GM19455 (cell line): ENCODE measurements at regions not wholly inside any gene's neighbourhood (a gene's known extent, or its start where the extent isn't known, plus 50 kb on each side); places are given as distances from the start of the nearest gene placed in this dataset.
A peak's percentile ranks its signal among the peaks of the same experiment; 100 is the strongest.
"Not testable (repeated sequence)": the region's sequence is repeated elsewhere in the genome, so short reads cannot be mapped to it uniquely, and the experiment has no call there.

ENCODE experiments used
- ATAC-seq: cut with Tn5 transposase; IDR thresholded peaks from one replicate; pipeline ENCODE4 v1.9.1; 2021; ENCODE audit not compliant: unreplicated experiment

- not testable (repeated sequence) for ATAC-seq
These were observed 533.2 kb downstream of the TP53TG3F start for GRCh38 chr16:33992513-33993177.

GRCh38 chr16:33994207-33994606 is 534.8 kb downstream of the TP53TG3F start:
- ATAC-seq = not testable (repeated sequence)

- ATAC-seq = not testable (repeated sequence)
These were observed 536.5 kb downstream of the TP53TG3F start for GRCh38 chr16:33995821-33996372.

GRCh38 chr16:34001184-34001583 is 541.8 kb downstream of the TP53TG3F start:
- ATAC-seq = not testable (repeated sequence)

- not testable (repeated sequence) for ATAC-seq
These were observed 542.5 kb downstream of the TP53TG3F start for GRCh38 chr16:34001961-34002360.

GRCh38 chr16:34014841-34015820 is 555.7 kb downstream of the TP53TG3F start:
- not testable (repeated sequence) for ATAC-seq

GRCh38 chr16:34018277-34018676 is 558.9 kb downstream of the TP53TG3F start:
- ATAC-seq = not testable (repeated sequence)

GRCh38 chr16:34050787-34051320 is 591.4 kb downstream of the TP53TG3F start:
- ATAC-seq = no peak

GRCh38 chr16:34054137-34054536 is 594.7 kb downstream of the TP53TG3F start:
- no peak for ATAC-seq

- ATAC-seq = no peak
These were observed 595.6 kb downstream of the TP53TG3F start for GRCh38 chr16:34054969-34055368.

GRCh38 chr16:34062620-34063253 is 603.3 kb downstream of the TP53TG3F start:
- peak; percentile 58 for ATAC-seq

- not testable (repeated sequence) for ATAC-seq
These were observed 604.2 kb downstream of the TP53TG3F start for GRCh38 chr16:34063498-34064157.

- ATAC-seq = not testable (repeated sequence)
These were observed 605.2 kb downstream of the TP53TG3F start for GRCh38 chr16:34064602-34065001.

GRCh38 chr16:34069731-34070130 is 610.3 kb downstream of the TP53TG3F start:
- ATAC-seq = not testable (repeated sequence)

- no peak for ATAC-seq
These were observed 619.3 kb downstream of the TP53TG3F start for GRCh38 chr16:34078691-34079090.

- ATAC-seq = not testable (repeated sequence)
These were observed 625.6 kb downstream of the TP53TG3F start for GRCh38 chr16:34085038-34085437.

GRCh38 chr16:34095006-34095405 is 635.6 kb downstream of the TP53TG3F start:
- not testable (repeated sequence) for ATAC-seq

GRCh38 chr16:34096911-34097310 is 637.5 kb downstream of the TP53TG3F start:
- not testable (repeated sequence) for ATAC-seq

- not testable (repeated sequence) for ATAC-seq
These were observed 637.9 kb downstream of the TP53TG3F start for GRCh38 chr16:34097326-34097725.

- not testable (repeated sequence) for ATAC-seq
These were observed 638.6 kb downstream of the TP53TG3F start for GRCh38 chr16:34098033-34098432.
